K562 (cell line): ENCODE measurements at regions not wholly inside any gene's neighbourhood (a gene's known extent, or its start where the extent isn't known, plus 50 kb on each side); places are given as distances from the start of the nearest gene placed in this dataset.

Experiments used
- ATAC-seq: fragments of 200-7000 bp; cut with Tn5 transposase; 3 replicates; pipeline ENCODE4 v1.9.1; 2020; ENCODE audit warnings: moderate library complexity
- BruUV-seq: library from RNA; stranded (reverse); fragments of 400-500 nt; replicated peaks from 2 replicates; lab custom pipeline; 2021; lab: Mats Ljungman, UMichigan
- CTCF ChIA-PET: fragments of 300-600 bp; formaldehyde crosslinking; extraction: SDS; loops from one replicate; lab custom pipeline; 2021; ENCODE audit warnings: low intra/inter-chr PET ratio; lab: Yijun Ruan, JAX
- POLR2A ChIA-PET: fragments of 300-600, 350-650 bp; sonication (Branson Sonifier 250); formaldehyde crosslinking; extraction: SDS; loops from one replicate; lab custom pipeline; 2021; ENCODE audit warnings: antibody characterized with exemption, inconsistent platforms; lab: Yijun Ruan, JAX
- DNase-seq, 4 experiments: peaks; one replicate each; pipeline versions ENCODE4 v3.0.0 to v3.0.0-alpha.2; 2011 to 2018; ENCODE audit warnings: low spot score in 3 of 4, mixed read lengths in 3 of 4; ENCODE audit errors: extremely low read depth in 1 of 4
- FAIRE-seq: peaks from 2 replicates; lab custom pipeline; 2011; peaks lifted over from hg19 to GRCh38; lab: Jason Lieb, UNC
- H2AFZ ChIP-seq: 2 replicates; pipeline ENCODE4 v1.6.0; 2011; ENCODE audit warnings: low read depth, low read length, control low read depth, inconsistent platforms
- H3K27ac ChIP-seq: fragments of 200-600 bp; 3 replicates; pipeline ENCODE4 v1.8.0; 2011; ENCODE audit warnings: low read depth, mild to moderate bottlenecking, control low read depth, inconsistent platforms, low read length, moderate library complexity, mixed read lengths; ENCODE audit errors: extremely low read depth
- H3K27me3 ChIP-seq, 2 experiments: fragments of 300-600 bp in 1 of 2; 2 replicates in 1 of 2; 3 replicates in 1 of 2; pipeline versions ENCODE4 v1.6.0 to v1.8.0; 2011; ENCODE audit warnings: inconsistent platforms in 2 of 2, low read length in 2 of 2, mild to moderate bottlenecking in 1 of 2, mixed read lengths in 1 of 2, moderate library complexity in 1 of 2; ENCODE audit not compliant: control insufficient read depth in 2 of 2, insufficient read depth in 2 of 2
- H3K36me3 ChIP-seq: fragments of 300-600 bp; 3 replicates; pipeline ENCODE4 v1.8.0; 2011; ENCODE audit warnings: mild to moderate bottlenecking, low read length, inconsistent platforms; ENCODE audit not compliant: control insufficient read depth, insufficient read depth
- H3K4me1 ChIP-seq, 2 experiments: fragments of 200-600 bp in 1 of 2; replicated peaks in 1 of 2; 2 replicates in 1 of 2; 3 replicates in 1 of 2; pipeline versions ENCODE4 v1.5.1 to v1.8.0; 2011; ENCODE audit warnings: inconsistent platforms in 2 of 2, low read length in 2 of 2, mild to moderate bottlenecking in 1 of 2, mixed read lengths in 1 of 2, moderate library complexity in 1 of 2; ENCODE audit not compliant: control insufficient read depth in 2 of 2, insufficient read depth in 2 of 2
- H3K4me2 ChIP-seq: 2 replicates; pipeline ENCODE4 v1.6.1; 2011; ENCODE audit warnings: low read length, control low read depth, inconsistent platforms, mixed read lengths; ENCODE audit not compliant: insufficient read depth
- H3K4me3 ChIP-seq: fragments of 200-600 bp; sonication (generic), shearing (Covaris generic); 2 replicates; pipeline ENCODE4 v1.5.1; 2016; ENCODE audit warnings: control low read depth, inconsistent platforms
- H3K79me2 ChIP-seq: fragments of 200-600 bp; 3 replicates; pipeline ENCODE4 v1.8.0; 2011; ENCODE audit warnings: low read length, inconsistent platforms; ENCODE audit not compliant: control insufficient read depth, insufficient read depth
- H3K9ac ChIP-seq, 2 experiments: 2 replicates each; pipeline versions ENCODE4 v1.6.0 to v1.6.1; 2011; ENCODE audit warnings: low read depth in 2 of 2, low read length in 2 of 2, control low read depth in 1 of 2, inconsistent platforms in 1 of 2, mild to moderate bottlenecking in 1 of 2, mixed read lengths in 1 of 2; ENCODE audit not compliant: insufficient read depth in 1 of 2
- H3K9me1 ChIP-seq: one replicate; pipeline ENCODE4 v1.6.0; 2011; ENCODE audit warnings: inconsistent platforms, mild to moderate bottlenecking, low read length, moderate library complexity; ENCODE audit not compliant: control insufficient read depth, insufficient read depth
- H3K9me3 ChIP-seq: replicated peaks from 2 replicates; pipeline ENCODE4 v1.5.1; 2011; ENCODE audit warnings: low read depth, low read length, inconsistent platforms; ENCODE audit not compliant: control insufficient read depth, insufficient read depth
- H4K20me1 ChIP-seq: replicated peaks from 2 replicates; pipeline ENCODE4 v1.6.1; 2011; ENCODE audit warnings: low read length, inconsistent platforms, mixed read lengths; ENCODE audit not compliant: control insufficient read depth, insufficient read depth
- NRF1 ChIP-seq, 2 experiments: fragments of 450-650 bp; IDR thresholded peaks in 1 of 2; conservative IDR thresholded peaks in 1 of 2; 2 replicates each; pipeline ENCODE4 v1.6.1; 2014; ENCODE audit warnings: mild to moderate bottlenecking in 2 of 2
- SMAD2 ChIP-seq: fragments of 150-350 bp; IDR thresholded peaks from 2 replicates; pipeline ENCODE4 v1.6.1; 2014; ENCODE audit warnings: low read depth, mild to moderate bottlenecking, low read length
- TCF7 ChIP-seq: sonication (generic); IDR thresholded peaks from 2 replicates; pipeline ENCODE4 v1.6.1; 2016; ENCODE audit warnings: antibody characterized with exemption, borderline replicate concordance
- ZBTB43 ChIP-seq: sonication (generic); formaldehyde crosslinking; IDR thresholded peaks from 2 replicates; pipeline ENCODE4 v1.8.0; 2023; ENCODE audit warnings: mild to moderate bottlenecking, missing genetic modification reagents
- ZC3H4 ChIP-seq: sonication (generic); formaldehyde crosslinking; IDR thresholded peaks from 2 replicates; pipeline ENCODE4 v1.9.0; 2021; ENCODE audit warnings: missing genetic modification reagents, borderline replicate concordance
- ZNF518B ChIP-seq: fragments of 250-450 bp; sonication (Bioruptor Pico); IDR thresholded peaks from 2 replicates; pipeline ENCODE4 v1.5.0; 2021; ENCODE audit warnings: mild to moderate bottlenecking, moderate library complexity
- WGBS: fragments of 100-300 bp; shearing (Covaris generic); methylation state at CpG from one replicate; pipeline ENCODE4 v1.1.6; 2016; ENCODE audit warnings: low coverage, mixed read lengths; ENCODE audit not compliant: insufficient coverage; ENCODE audit errors: missing lambda C conversion rate; 5-methylcytosine and 5-hydroxymethylcytosine counted together
- in situ Hi-C: fragments of 300-500 bp; cut with MboI; formaldehyde crosslinking; loops from 4 replicates; pipeline ENCODE4 v1.15.0; 2018; ENCODE audit warnings: inconsistent platforms, mixed read lengths
- intact Hi-C: fragments of 100-400 bp; cut with micrococcal nuclease; formaldehyde crosslinking; loops from 2 replicates; pipeline ENCODE4 v1.14.2; 2022

GRCh38 chr2:20879221-20879620 is 56.3 kb upstream of the LDAH start (continued):
- no peak for TF ChIP-seq ZNF518B (CRISPR knock-in tag)

GRCh38 chr2:20877960-20878359 is 55.1 kb upstream of the LDAH start:
- BruUV-seq, result no TSS peak
- in situ Hi-C loops, result no loop called here
- Histone ChIP-seq H3K9me1 (no peaks in the 10 kb centered on the region), H3K4me3 (no peak overlapping the region), H3K27me3 (no peaks in the 10 kb centered on the region), H3K9me3 (no peaks in the 10 kb centered on the region), H3K4me1 (peaks cover 0 to 4% of the 10 kb centered on the region in 2 experiments; a peak in 1 of 5 replicates), H3K27ac (no peak overlapping the region), H3K4me2 (no peak overlapping the region), H3K9ac (no peak overlapping the region), H3K36me3 (no peaks in the 10 kb centered on the region), H2AFZ (no peak overlapping the region), H3K79me2 (no peaks in the 10 kb centered on the region), H4K20me1 (no peaks in the 10 kb centered on the region)
- DNase-seq, result no peak
- ChIA-PET POLR2A (no interaction called here), CTCF (no interaction called here)
- ATAC-seq, result no peak
- WGBS, result 0% methylated on average over 2 of the region's 2 CpGs
- no peak for FAIRE-seq
- intact Hi-C loops, result no loop called here
- TF ChIP-seq NRF1 (conservative IDR thresholded peaks at IDR 0.05 in 1 of 2, IDR thresholded peaks at IDR 0.05 in 1 of 2) (no peak), ZBTB43 (CRISPR knock-in tag) (no peak), ZC3H4 (CRISPR knock-in tag) (no peak), SMAD2 (no peak), TCF7 (no peak)
